Stimulated activated CD4-positive, alpha-beta T cell treated with anti-CD3 and anti-CD28 coated beads, Interleukin-2, amount 100 ng/mL, for 48 hours (primary cell): ENCODE measurements at regions not wholly inside any gene's neighbourhood (a gene's known extent, or its start where the extent isn't known, plus 50 kb on each side); places are given as distances from the start of the nearest gene placed in this dataset.
"Not testable (repeated sequence)": the region's sequence is repeated elsewhere in the genome, so short reads cannot be mapped to it uniquely, and the experiment has no call there.

Experiments
- DNase-seq, 2 donors: peaks; one replicate each; pipeline ENCODE4 v3.0.0-alpha.2; 2020

DNA sequence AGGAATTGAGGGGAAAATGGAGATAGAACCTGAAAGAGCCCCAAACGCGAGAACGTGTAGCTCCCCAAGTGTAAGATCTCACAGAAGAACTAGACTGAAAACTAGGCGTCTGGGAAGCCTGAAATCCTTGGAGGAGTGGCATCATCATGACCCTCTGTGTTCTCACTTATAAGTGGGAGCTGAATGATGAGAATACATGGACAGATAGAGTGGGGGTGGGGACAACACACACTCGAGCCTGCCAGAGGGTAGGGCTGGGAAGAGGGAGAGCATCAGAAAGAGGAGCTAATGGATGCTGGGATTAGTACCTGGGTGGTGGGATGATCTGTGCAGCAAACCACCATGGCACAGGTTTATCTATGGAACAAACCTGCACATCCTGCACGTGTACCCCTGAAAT is 258.7 kb upstream of the NOTCH2NLA start:
- DNase-seq, result not testable (repeated sequence)

DNA sequence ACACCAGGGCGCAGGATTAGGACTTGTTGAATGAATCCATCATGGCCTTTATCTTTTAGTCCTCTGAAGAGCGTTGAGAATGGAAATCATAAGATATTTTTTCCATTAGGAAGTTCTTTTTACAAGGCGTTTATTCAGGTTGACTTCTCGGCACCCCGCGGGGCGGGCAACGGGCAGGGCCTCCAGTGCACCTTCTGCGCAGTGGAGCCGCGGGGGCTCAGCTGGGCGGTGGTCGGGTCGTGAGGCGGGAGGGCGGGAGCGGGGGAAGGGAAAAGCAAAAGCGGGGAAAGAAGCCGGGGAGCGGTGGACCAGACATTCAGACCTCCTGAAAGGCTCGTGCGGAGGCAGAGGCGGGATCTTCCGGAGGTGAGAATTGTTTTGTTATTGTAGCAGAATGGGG is 258.3 kb upstream of the NOTCH2NLA start:
- DNase-seq, result not testable (repeated sequence)

GRCh38 chr1:146486300-146487014 is 257.6 kb upstream of the NOTCH2NLA start:
- DNase-seq, result not testable (repeated sequence)

- DNase-seq, result not testable (repeated sequence)
Measured at GRCh38 chr1:146484195-146484594, 255.4 kb upstream of the NOTCH2NLA start.

DNA sequence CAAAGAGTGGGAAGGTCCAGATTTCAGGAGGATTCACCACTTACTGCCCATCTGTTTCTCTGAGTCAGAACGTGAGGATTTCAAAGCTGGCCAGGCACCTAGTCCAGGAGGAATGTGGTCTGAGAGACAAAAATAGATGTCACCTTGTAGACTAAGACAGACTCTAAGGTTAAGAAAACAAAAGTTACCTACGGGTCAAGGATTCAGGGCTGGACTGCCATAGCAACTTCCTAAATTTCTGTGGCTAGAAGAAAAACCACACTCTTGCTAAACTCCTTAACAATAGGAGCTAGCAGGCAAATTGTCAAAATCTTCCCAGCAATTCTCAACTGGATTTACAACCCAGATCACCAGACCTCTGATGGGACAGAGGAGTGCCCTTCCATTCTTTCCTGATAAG is 250.4 kb upstream of the NOTCH2NLA start:
- DNase-seq, result not testable (repeated sequence)

DNA sequence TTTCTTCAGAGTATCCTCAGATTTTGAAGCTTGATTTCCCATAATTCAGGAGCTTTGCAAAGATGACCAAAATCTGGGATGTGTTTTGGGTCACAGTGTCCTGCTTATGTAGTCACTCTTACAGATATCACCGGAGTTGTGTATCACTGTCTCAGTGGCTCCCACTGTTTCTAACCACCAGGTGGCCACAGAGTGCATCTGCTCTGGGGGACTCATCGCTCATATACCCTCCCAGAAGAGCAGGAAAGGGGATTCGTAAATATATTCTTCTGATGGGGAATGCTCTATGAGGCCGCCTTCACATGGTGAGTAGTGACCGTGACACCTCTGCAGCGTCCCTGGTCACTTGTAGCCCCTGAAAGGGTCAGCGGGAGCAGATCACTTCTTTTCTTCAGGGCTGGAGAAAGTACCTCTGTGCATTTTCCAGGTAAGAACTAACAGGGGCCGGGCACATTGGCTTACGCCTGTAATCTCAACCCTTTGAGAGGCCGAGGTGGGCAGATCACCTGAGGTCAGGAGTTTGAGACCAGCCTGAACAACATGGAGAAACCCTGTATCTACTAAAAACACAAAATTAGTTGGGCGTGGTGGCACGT is 249.4 kb upstream of the NOTCH2NLA start:
- peak in 1 of 2 donors; percentile 2 for DNase-seq

- DNase-seq, result not testable (repeated sequence)
Measured at GRCh38 chr1:146475086-146475485, 246.3 kb upstream of the NOTCH2NLA start.

GRCh38 chr1:146474216-146474615 is 245.4 kb upstream of the NOTCH2NLA start:
- not testable (repeated sequence) for DNase-seq

- DNase-seq, result peak; percentile 59 to 72
Measured at GRCh38 chr1:146472192-146472861, 243.5 kb upstream of the NOTCH2NLA start.

DNA sequence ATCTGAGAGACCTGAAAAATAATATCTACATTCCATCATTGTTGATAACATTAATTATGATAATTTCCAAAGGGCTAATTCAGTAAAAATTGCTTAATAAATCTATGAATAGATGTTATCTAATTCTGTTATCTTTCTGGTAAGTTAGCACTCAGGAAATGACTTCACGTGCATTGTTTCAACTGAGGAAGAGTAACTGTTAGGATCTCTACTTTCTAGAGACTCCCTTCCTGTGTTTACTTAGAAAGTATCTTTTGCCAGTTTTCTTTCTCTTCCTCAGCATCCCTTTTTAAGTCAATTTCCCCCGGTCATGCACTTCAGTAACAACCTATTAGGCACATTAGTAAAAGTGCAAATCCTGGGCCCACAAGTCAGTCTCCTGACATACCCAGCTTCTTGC is 231.1 kb upstream of the NOTCH2NLA start:
- DNase-seq, result not testable (repeated sequence)

- not testable (repeated sequence) for DNase-seq
Measured at GRCh38 chr1:146459308-146459707, 230.5 kb upstream of the NOTCH2NLA start.

DNA sequence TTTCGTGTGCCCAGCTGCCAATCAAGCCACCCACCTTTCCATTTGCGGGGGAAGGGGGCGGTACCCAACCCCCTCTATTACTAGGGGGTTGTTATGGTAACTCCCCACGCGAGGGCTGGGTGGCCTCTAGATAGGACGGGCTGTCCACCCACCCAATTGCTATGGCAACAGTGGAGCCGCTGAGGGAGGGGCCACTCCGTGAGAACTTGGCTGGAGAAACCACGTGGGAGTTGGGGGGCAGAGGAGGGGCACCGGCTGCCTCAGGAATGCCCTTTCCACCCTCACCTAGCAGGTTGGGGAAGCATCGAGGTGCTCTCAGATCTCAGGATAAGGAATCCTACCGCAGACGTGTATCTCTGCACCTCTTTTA is 220.0 kb upstream of the NOTCH2NLA start:
- not testable (repeated sequence) for DNase-seq

- DNase-seq, result peak; percentile 33 to 41
Measured at GRCh38 chr1:146448212-146448876, 219.5 kb upstream of the NOTCH2NLA start.

DNA sequence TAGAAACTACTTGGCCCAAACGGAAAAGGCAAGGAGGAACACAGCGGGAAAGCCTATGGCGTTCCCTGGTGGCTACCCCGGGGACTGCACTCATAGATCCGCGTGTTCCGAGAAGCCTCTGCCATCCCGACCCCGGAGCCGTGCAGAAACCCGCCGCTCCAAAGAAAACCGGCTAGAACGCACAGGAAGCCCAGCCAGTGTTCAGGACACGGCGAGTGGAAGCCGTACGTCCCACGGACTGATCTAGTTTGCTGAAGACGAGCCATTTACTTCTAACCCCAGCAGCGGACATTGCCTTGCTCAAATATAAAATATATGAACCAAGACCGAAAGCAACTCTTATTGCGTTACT is 215.0 kb upstream of the NOTCH2NLA start:
- peak; percentile 10 to 15 for DNase-seq

DNA sequence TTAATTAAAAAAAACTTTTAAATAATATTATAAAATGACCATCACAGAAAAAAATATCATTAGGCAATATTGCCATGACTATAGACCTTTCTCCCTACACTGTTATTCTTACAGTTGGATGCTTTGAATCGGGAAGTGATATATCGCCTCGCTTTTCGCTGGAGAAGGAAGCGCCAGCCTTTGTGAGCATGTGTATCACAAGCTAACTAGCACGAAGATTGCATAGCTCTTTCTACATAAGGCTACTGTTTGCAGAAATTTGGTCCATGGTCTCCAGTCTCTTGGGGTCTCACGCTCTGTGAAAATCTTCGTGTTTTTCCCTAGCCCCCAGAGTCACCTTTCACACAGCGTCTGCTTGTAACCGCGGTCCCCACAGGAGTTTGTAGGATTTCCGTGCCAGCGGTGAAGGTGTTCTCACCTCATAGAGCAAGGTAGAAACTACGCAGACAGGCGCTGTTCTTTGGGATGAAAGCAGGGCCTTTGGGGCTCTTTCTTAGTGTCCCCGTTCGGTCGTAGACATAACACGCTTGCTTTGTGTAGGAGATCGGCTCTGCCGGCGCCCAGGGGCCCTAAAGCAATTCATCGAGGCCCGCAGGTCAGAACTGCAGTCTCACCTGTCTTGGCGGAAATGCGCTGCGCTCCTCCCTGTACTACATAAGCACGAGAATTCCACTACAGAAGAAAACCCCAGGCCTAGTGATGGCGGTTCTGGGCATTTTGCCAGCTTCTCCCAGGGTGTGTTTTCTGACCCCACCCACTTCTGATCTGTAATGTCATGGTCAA is 214.5 kb upstream of the NOTCH2NLA start:
- not testable (repeated sequence) for DNase-seq

GRCh38 chr1:146438543-146438942 is 209.7 kb upstream of the NOTCH2NLA start:
- not testable (repeated sequence) for DNase-seq

DNA sequence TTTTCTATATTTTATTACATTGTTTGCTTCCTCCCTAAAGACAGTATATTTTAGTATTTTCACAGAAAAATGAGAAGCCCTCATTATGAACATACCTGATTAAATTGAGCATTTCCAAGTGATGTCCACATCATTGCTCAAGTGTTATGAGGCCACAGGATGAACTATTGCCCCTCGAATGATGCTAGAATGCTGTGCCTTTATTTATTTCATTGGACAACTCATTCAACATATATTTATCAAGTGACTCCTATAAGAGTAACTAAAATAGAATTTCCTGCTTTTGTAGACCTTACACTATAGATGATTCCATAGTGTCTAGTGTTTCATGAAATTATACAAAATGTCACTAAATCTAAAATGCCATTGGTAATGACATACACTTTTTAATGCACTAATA is 187.8 kb upstream of the NOTCH2NLA start:
- DNase-seq, result not testable (repeated sequence)

- DNase-seq, result not testable (repeated sequence)
Measured at GRCh38 chr1:146415017-146415416, 186.2 kb upstream of the NOTCH2NLA start.

GRCh38 chr1:146413911-146414310 is 185.1 kb upstream of the NOTCH2NLA start:
- not testable (repeated sequence) for DNase-seq

DNA sequence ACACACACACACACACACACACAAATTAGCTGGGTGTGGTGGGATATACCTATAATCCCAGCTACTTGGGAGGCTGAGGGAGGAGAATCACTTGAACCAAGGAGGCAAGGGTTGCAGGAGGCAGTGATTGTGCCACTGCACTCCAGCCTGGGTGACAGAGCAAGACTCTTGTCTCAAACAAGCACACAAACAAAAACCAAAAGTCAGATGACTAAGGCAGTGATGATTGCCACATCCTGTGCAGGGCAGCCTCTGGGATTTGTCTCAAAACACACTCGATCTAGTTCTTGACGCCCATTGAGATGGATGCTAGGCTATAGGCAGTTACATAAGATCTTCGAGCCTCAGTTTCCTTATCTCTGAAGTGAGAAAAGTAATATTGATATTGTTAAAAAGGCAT is 183.1 kb upstream of the NOTCH2NLA start:
- not testable (repeated sequence) for DNase-seq

- not testable (repeated sequence) for DNase-seq
Measured at GRCh38 chr1:146409817-146410441, 181.1 kb upstream of the NOTCH2NLA start.
